ENCODE measurements at regions not wholly inside any gene's neighbourhood (a gene's known extent, or its start where the extent isn't known, plus 50 kb on each side); places are given as distances from the start of the nearest gene placed in this dataset.

GRCh38 chr10:53702489-53702888 lies 929.9 kb upstream of the MBL2 start:
- H3K27ac Mint-ChIP-seq, result no peak overlapping the region
- H3K4me3 Mint-ChIP-seq, result no peak overlapping the region
- no peaks in the 10 kb centered on the region for H3K4me1 ChIP-seq (ENCODE audit: control insufficient read depth in 2 of 2, insufficient read depth in 2 of 2, low read length in 2 of 2)
- H3K9ac ChIP-seq (ENCODE audit: low read length), result no peak overlapping the region
- H3K4me3 ChIP-seq (ENCODE audit: control extremely low read depth in 1 of 5, extremely low read depth in 1 of 5, insufficient read depth in 1 of 5, low read depth in 2 of 5, low read length in 4 of 5), result no peak overlapping the region
- no peaks in the 10 kb centered on the region for H3K27me3 Mint-ChIP-seq
- ATAC-seq (ENCODE audit: low read depth), result no peak
- H3K9me3 Mint-ChIP-seq (ENCODE audit: insufficient read depth), result peaks cover 3% of the 10 kb centered on the region
- H3K27ac ChIP-seq (ENCODE audit: low read length in 2 of 2), result no peak overlapping the region
- no peaks in the 10 kb centered on the region for H3K9me3 ChIP-seq (ENCODE audit: control extremely low read depth in 1 of 3, control insufficient read depth in 2 of 3, insufficient read depth in 1 of 3, low read length in 2 of 3)
- no peak overlapping the region for H2AFZ ChIP-seq (ENCODE audit: insufficient read depth, low read depth, low read length, poor library complexity, severe bottlenecking)
- 100% methylated on average over 1 of the region's 2 CpGs for WGBS (ENCODE audit: insufficient coverage)
- no peaks in the 10 kb centered on the region for H3K36me3 ChIP-seq (replicated peaks in 1 of 2; ENCODE audit: control extremely low read depth in 1 of 2, control insufficient read depth in 1 of 2, extremely low read depth in 1 of 2, insufficient read depth in 2 of 2, low read length in 1 of 2)
- H3K79me2 ChIP-seq (ENCODE audit: control insufficient read depth, insufficient read depth, low read length), result no peaks in the 10 kb centered on the region
- TF ChIP-seq, protein P1, sequence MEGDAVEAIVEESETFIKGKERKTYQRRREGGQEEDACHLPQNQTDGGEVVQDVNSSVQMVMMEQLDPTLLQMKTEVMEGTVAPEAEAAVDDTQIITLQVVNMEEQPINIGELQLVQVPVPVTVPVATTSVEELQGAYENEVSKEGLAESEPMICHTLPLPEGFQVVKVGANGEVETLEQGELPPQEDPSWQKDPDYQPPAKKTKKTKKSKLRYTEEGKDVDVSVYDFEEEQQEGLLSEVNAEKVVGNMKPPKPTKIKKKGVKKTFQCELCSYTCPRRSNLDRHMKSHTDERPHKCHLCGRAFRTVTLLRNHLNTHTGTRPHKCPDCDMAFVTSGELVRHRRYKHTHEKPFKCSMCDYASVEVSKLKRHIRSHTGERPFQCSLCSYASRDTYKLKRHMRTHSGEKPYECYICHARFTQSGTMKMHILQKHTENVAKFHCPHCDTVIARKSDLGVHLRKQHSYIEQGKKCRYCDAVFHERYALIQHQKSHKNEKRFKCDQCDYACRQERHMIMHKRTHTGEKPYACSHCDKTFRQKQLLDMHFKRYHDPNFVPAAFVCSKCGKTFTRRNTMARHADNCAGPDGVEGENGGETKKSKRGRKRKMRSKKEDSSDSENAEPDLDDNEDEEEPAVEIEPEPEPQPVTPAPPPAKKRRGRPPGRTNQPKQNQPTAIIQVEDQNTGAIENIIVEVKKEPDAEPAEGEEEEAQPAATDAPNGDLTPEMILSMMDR (IDR thresholded peaks at IDR 0.05), result no peak
- TF ChIP-seq EZH2 (IDR thresholded peaks at IDR 0.05; ENCODE audit: borderline replicate concordance, insufficient read depth, low read depth, low read length, poor library complexity, severe bottlenecking), result no peak
- intact Hi-C loops (cut with micrococcal nuclease), result no loop called here
- no peaks in the 10 kb centered on the region for H3K4me1 Mint-ChIP-seq
- POLR2A ChIA-PET, result no interaction called here
- H3K4me2 ChIP-seq (replicated peaks; ENCODE audit: low read depth, low read length, poor library complexity, severe bottlenecking), result no peak overlapping the region
- DNase-seq, result no peak
- no peaks in the 10 kb centered on the region for H4K20me1 ChIP-seq (ENCODE audit: control insufficient read depth, insufficient read depth, low read length, poor library complexity, severe bottlenecking)
- CTCF ChIA-PET, result no interaction called here
- no peaks in the 10 kb centered on the region for H3K27me3 ChIP-seq (replicated peaks in 1 of 4; ENCODE audit: control extremely low read depth in 1 of 4, control insufficient read depth in 3 of 4, insufficient read depth in 4 of 4, low read length in 3 of 4)

GRCh38 chr10:53701213-53701612 lies 928.6 kb upstream of the MBL2 start:
- CTCF ChIA-PET, result no interaction called here
- Histone ChIP-seq H3K4me2 (replicated peaks; ENCODE audit: low read depth, low read length, poor library complexity, severe bottlenecking) (no peak overlapping the region), H3K27me3 (replicated peaks in 1 of 4; ENCODE audit: control extremely low read depth in 1 of 4, control insufficient read depth in 3 of 4, insufficient read depth in 4 of 4, low read length in 3 of 4) (no peaks in the 10 kb centered on the region), H3K9me3 (ENCODE audit: control extremely low read depth in 1 of 3, control insufficient read depth in 2 of 3, insufficient read depth in 1 of 3, low read length in 2 of 3) (no peaks in the 10 kb centered on the region), H3K27ac (ENCODE audit: low read length in 2 of 2) (no peak overlapping the region), H3K9ac (ENCODE audit: low read length) (no peak overlapping the region), H3K4me1 (ENCODE audit: control insufficient read depth in 2 of 2, insufficient read depth in 2 of 2, low read length in 2 of 2) (no peaks in the 10 kb centered on the region), H3K36me3 (replicated peaks in 1 of 2; ENCODE audit: control extremely low read depth in 1 of 2, control insufficient read depth in 1 of 2, extremely low read depth in 1 of 2, insufficient read depth in 2 of 2, low read length in 1 of 2) (no peaks in the 10 kb centered on the region), H3K4me3 (ENCODE audit: control extremely low read depth in 1 of 5, extremely low read depth in 1 of 5, insufficient read depth in 1 of 5, low read depth in 2 of 5, low read length in 4 of 5) (no peak overlapping the region), H2AFZ (ENCODE audit: insufficient read depth, low read depth, low read length, poor library complexity, severe bottlenecking) (no peak overlapping the region), H4K20me1 (ENCODE audit: control insufficient read depth, insufficient read depth, low read length, poor library complexity, severe bottlenecking) (no peaks in the 10 kb centered on the region), H3K79me2 (ENCODE audit: control insufficient read depth, insufficient read depth, low read length) (no peaks in the 10 kb centered on the region)
- Mint-ChIP-seq H3K27ac (no peak overlapping the region), H3K4me1 (no peaks in the 10 kb centered on the region), H3K27me3 (no peaks in the 10 kb centered on the region), H3K9me3 (ENCODE audit: insufficient read depth) (no peaks in the 10 kb centered on the region), H3K4me3 (no peak overlapping the region)
- POLR2A ChIA-PET, result no interaction called here
- no peak for TF ChIP-seq EZH2 (IDR thresholded peaks at IDR 0.05; ENCODE audit: borderline replicate concordance, insufficient read depth, low read depth, low read length, poor library complexity, severe bottlenecking)
- TF ChIP-seq, protein P1 (IDR thresholded peaks at IDR 0.05), result no peak
- intact Hi-C loops (cut with micrococcal nuclease), result no loop called here
- no peak for DNase-seq
- ATAC-seq (ENCODE audit: low read depth), result no peak

Measured in B cell (primary cell).